ENCODE measurements at regions not wholly inside any gene's neighbourhood (a gene's known extent, or its start where the extent isn't known, plus 50 kb on each side); places are given as distances from the start of the nearest gene placed in this dataset.

DNA sequence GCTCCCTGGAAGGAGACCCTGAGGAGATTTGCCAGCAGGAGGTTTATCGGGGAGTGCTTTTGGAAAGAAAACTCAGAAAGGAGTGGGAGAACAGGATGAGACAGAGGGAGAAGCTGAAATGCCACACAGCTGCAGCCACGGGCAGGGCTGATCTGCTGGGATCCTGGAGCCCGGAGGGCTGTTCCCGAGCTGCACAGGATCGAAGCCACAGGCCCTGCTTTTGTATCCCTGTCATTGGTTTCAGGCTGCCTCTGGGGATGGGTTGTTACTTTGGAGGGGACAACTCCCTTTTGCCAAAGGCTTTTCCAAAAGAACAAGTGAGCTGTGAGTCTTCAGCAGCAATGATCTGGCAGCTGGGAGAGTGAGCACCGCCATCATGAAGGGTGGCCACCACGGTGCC, 152.5 kb upstream of the PTCH1 start:
- H2AFZ ChIP-seq (ENCODE audit: control insufficient read depth, low read depth, low read length) = no peak overlapping the region
- POLR2A ChIA-PET = interaction anchor here (0.6 kb wide), 1 partner anchor 23 kb away, joined by 3 read pairs; no protein-coding TSS in a partner anchor
- RAD21 ChIA-PET (ENCODE audit: unreplicated experiment) = no interaction called here
- H3K9me3 ChIP-seq (replicated peaks; ENCODE audit: control insufficient read depth, insufficient read depth, low read length) = no peaks in the 10 kb centered on the region; the same call in 2 of the 3 replicates
- H3K9ac ChIP-seq (ENCODE audit: control insufficient read depth, insufficient read depth, low read length) = no peak overlapping the region
- CTCF ChIA-PET = no interaction called here
- SMC1A ChIA-PET (ENCODE audit: uncharacterized antibody, unreplicated experiment) = no interaction called here
- no peak for TF ChIP-seq MYC (IDR thresholded peaks at IDR 0.05; ENCODE audit: insufficient read depth, insufficient read length, insufficient replicate concordance, low read length, severe bottlenecking)
- TF ChIP-seq RBBP5 (conservative IDR thresholded peaks at IDR 0.05) = no peak
- TF ChIP-seq ZNF24 (IDR thresholded peaks at IDR 0.05) = no peak
- TF ChIP-seq KDM1A (IDR thresholded peaks at IDR 0.05; ENCODE audit: borderline replicate concordance) = no peak
- no peak for TF ChIP-seq SMC3 (IDR thresholded peaks at IDR 0.05; ENCODE audit: borderline replicate concordance, low read length)
- no peak for TF ChIP-seq WRNIP1 (IDR thresholded peaks at IDR 0.05; ENCODE audit: borderline replicate concordance, low read depth, low read length)
- no peak for ATAC-seq
- in situ Hi-C loops (cut with MboI) = no loop called here
- no peaks in the 10 kb centered on the region for H3K4me1 ChIP-seq (ENCODE audit: control insufficient read depth, insufficient read depth, low read length)
- H4K20me1 ChIP-seq (ENCODE audit: control insufficient read depth, insufficient read depth) = no peaks in the 10 kb centered on the region
- no peak overlapping the region for H3K4me2 ChIP-seq (ENCODE audit: control insufficient read depth, insufficient read depth)
- no TSS peak for BruUV-seq (replicated peaks)
- no peak for FAIRE-seq
- H3K27me3 ChIP-seq (replicated peaks in 1 of 2; ENCODE audit: control insufficient read depth in 2 of 2, insufficient read depth in 2 of 2, low read length in 1 of 2) = peaks cover 0 to 4% of the 10 kb centered on the region in 2 experiments; a peak in 2 of 4 replicates
- WGBS (ENCODE audit: insufficient coverage, insufficient replicate concordance, low lambda C conversion rate, missing lambda C conversion rate) = 35% methylated on average over 7 of the region's 7 CpGs
- H3K4me3 ChIP-seq = no peak overlapping the region
- H3K79me2 ChIP-seq (ENCODE audit: control insufficient read depth, insufficient read depth, low read length) = no peaks in the 10 kb centered on the region
- no peak for DNase-seq (ENCODE audit: low read depth, low spot score)
- H3K36me3 ChIP-seq (ENCODE audit: control insufficient read depth in 2 of 2, insufficient read depth in 2 of 2, low read length in 1 of 2) = no peaks in the 10 kb centered on the region
- intact Hi-C loops (cut with micrococcal nuclease; ENCODE audit: unreplicated experiment) = no loop called here
- H3K27ac ChIP-seq (ENCODE audit: control insufficient read depth, insufficient read depth) = no peak overlapping the region

DNA sequence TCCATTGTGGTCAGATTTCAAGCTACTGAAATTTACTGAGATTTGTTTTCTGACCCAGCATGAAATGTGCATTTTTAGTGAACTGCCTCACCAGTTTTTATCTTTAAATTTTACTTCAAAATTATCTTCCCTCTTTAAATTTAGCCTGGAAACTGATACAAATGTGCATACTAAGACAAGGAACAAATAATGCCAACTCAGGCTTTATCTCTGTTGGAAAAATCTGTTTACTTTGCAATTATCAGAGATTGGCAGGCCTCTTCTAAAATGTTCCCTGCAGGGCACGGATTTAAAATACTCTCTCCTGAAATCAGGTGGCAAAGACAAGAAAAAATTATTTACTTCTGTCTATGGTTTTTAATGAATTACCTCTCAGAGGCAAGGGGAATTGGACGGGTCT, 151.0 kb upstream of the PTCH1 start:
- DNase-seq (ENCODE audit: low read depth, low spot score) (no peak), ATAC-seq (no peak), FAIRE-seq (no peak)
- peaks cover 0 to 4% of the 10 kb centered on the region in 2 experiments; a peak in 2 of 4 replicates for H3K27me3 ChIP-seq (replicated peaks in 1 of 2; ENCODE audit: control insufficient read depth in 2 of 2, insufficient read depth in 2 of 2, low read length in 1 of 2)
- no peak overlapping the region for H3K9ac ChIP-seq (ENCODE audit: control insufficient read depth, insufficient read depth, low read length)
- no peak overlapping the region for H3K4me3 ChIP-seq
- ChIA-PET SMC1A (ENCODE audit: uncharacterized antibody, unreplicated experiment) (no interaction called here), RAD21 (ENCODE audit: unreplicated experiment) (no interaction called here), CTCF (no interaction called here), POLR2A (no interaction called here)
- H3K4me1 ChIP-seq (ENCODE audit: control insufficient read depth, insufficient read depth, low read length) = no peaks in the 10 kb centered on the region
- TF ChIP-seq CTCF (IDR thresholded peaks at IDR 0.05 in 2 of 3, conservative IDR thresholded peaks at IDR 0.05 in 1 of 3; ENCODE audit: control insufficient read depth in 2 of 3, extremely low read depth in 1 of 3, insufficient read depth in 1 of 3, low read depth in 3 of 3, low read length in 3 of 3) (no peak), MXI1 (IDR thresholded peaks at IDR 0.05; ENCODE audit: low read depth, low read length) (no peak)
- TF ChIP-seq, protein P1, sequence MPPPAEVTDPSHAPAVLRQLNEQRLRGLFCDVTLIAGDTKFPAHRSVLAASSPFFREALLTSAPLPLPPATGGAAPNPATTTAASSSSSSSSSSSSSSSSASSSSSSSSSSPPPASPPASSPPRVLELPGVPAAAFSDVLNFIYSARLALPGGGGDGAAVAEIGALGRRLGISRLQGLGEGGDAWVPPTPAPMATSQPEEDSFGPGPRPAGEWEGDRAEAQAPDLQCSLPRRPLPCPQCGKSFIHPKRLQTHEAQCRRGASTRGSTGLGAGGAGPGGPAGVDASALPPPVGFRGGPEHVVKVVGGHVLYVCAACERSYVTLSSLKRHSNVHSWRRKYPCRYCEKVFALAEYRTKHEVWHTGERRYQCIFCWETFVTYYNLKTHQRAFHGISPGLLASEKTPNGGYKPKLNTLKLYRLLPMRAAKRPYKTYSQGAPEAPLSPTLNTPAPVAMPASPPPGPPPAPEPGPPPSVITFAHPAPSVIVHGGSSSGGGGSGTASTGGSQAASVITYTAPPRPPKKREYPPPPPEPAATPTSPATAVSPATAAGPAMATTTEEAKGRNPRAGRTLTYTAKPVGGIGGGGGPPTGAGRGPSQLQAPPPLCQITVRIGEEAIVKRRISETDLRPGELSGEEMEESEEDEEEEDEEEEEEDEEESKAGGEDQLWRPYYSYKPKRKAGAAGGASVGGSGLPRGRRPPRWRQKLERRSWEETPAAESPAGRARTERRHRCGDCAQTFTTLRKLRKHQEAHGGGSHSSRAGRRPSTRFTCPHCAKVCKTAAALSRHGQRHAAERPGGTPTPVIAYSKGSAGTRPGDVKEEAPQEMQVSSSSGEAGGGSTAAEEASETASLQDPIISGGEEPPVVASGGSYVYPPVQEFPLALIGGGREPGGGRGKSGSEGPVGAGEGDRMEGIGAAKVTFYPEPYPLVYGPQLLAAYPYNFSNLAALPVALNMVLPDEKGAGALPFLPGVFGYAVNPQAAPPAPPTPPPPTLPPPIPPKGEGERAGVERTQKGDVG (CRISPR knock-in tag; IDR thresholded peaks at IDR 0.05) = no peak
- intact Hi-C loops (cut with micrococcal nuclease; ENCODE audit: unreplicated experiment) = no loop called here
- H3K4me2 ChIP-seq (ENCODE audit: control insufficient read depth, insufficient read depth) = no peak overlapping the region
- 36% methylated on average over 2 of the region's 2 CpGs for WGBS (ENCODE audit: insufficient coverage, insufficient replicate concordance, low lambda C conversion rate, missing lambda C conversion rate)
- in situ Hi-C loops (cut with MboI) = no loop called here
- BruUV-seq (replicated peaks) = no TSS peak
- no peak overlapping the region for H2AFZ ChIP-seq (ENCODE audit: control insufficient read depth, low read depth, low read length)
- H3K36me3 ChIP-seq (ENCODE audit: control insufficient read depth in 2 of 2, insufficient read depth in 2 of 2, low read length in 1 of 2) = no peaks in the 10 kb centered on the region
- H4K20me1 ChIP-seq (ENCODE audit: control insufficient read depth, insufficient read depth) = no peaks in the 10 kb centered on the region
- no peak overlapping the region for H3K27ac ChIP-seq (ENCODE audit: control insufficient read depth, insufficient read depth)
- H3K9me3 ChIP-seq (replicated peaks; ENCODE audit: control insufficient read depth, insufficient read depth, low read length) = no peaks in the 10 kb centered on the region; the same call in 2 of the 3 replicates
- H3K79me2 ChIP-seq (ENCODE audit: control insufficient read depth, insufficient read depth, low read length) = no peaks in the 10 kb centered on the region
